ENCODE measurements at regions not wholly inside any gene's neighbourhood (a gene's known extent, or its start where the extent isn't known, plus 50 kb on each side); places are given as distances from the start of the nearest gene placed in this dataset.

- no TSS peak for BruUV-seq (replicated peaks)
- ChIA-PET SMC1A (ENCODE audit: uncharacterized antibody, unreplicated experiment) (no interaction called here), POLR2A (interaction anchor here (0.7 kb wide), 1 partner anchor 203 kb away, joined by 5 read pairs; no protein-coding TSS in a partner anchor), RAD21 (ENCODE audit: unreplicated experiment) (interaction anchor here (0.7 kb wide), 1 partner anchor 13 kb away, joined by 3 read pairs; no protein-coding TSS in a partner anchor), CTCF (no interaction called here)
- ATAC-seq (no peak), FAIRE-seq (no peak), DNase-seq (ENCODE audit: low read depth, low spot score) (no peak)
- no peaks in the 10 kb centered on the region for H3K36me3 ChIP-seq (ENCODE audit: control insufficient read depth in 2 of 2, insufficient read depth in 2 of 2, low read length in 1 of 2)
- no peak overlapping the region for H2AFZ ChIP-seq (ENCODE audit: control insufficient read depth, low read depth, low read length)
- H3K4me1 ChIP-seq (ENCODE audit: control insufficient read depth, insufficient read depth, low read length) = no peaks in the 10 kb centered on the region
- no peak overlapping the region for H3K4me2 ChIP-seq (ENCODE audit: control insufficient read depth, insufficient read depth)
- no peaks in the 10 kb centered on the region; a peak in 1 of 4 replicates for H3K27me3 ChIP-seq (replicated peaks in 1 of 2; ENCODE audit: control insufficient read depth in 2 of 2, insufficient read depth in 2 of 2, low read length in 1 of 2)
- WGBS (ENCODE audit: insufficient coverage, insufficient replicate concordance, low lambda C conversion rate, missing lambda C conversion rate) = 0% methylated on average over 1 of the region's 1 CpG
- no peaks in the 10 kb centered on the region for H3K9me3 ChIP-seq (replicated peaks; ENCODE audit: control insufficient read depth, insufficient read depth, low read length)
- TF ChIP-seq YBX1 (IDR thresholded peaks at IDR 0.05) = no peak
- TF ChIP-seq NR2C2 (IDR thresholded peaks at IDR 0.05; ENCODE audit: borderline replicate concordance, control insufficient read depth, insufficient read length, low read depth) = no peak
- no peak for TF ChIP-seq ATF3 (IDR thresholded peaks at IDR 0.05; ENCODE audit: borderline replicate concordance, extremely low read depth, low read depth, low read length)
- TF ChIP-seq EZH2 (IDR thresholded peaks at IDR 0.05; ENCODE audit: borderline replicate concordance, control insufficient read depth, low read depth, low read length) = no peak
- no peak for TF ChIP-seq NFIC (IDR thresholded peaks at IDR 0.05; ENCODE audit: low read depth, low read length)
- TF ChIP-seq RBBP5 (conservative IDR thresholded peaks at IDR 0.05) = no peak
- TF ChIP-seq MXI1 (IDR thresholded peaks at IDR 0.05; ENCODE audit: low read depth, low read length) = no peak
- no peak for TF ChIP-seq ZBED1 (IDR thresholded peaks at IDR 0.05; ENCODE audit: borderline replicate concordance)
- no peak for TF ChIP-seq NRF1 (conservative IDR thresholded peaks at IDR 0.05; ENCODE audit: low read depth, low read length)
- no peak for TF ChIP-seq RUNX3 (IDR thresholded peaks at IDR 0.05; ENCODE audit: low read length)
- TF ChIP-seq BCL11A (IDR thresholded peaks at IDR 0.05; ENCODE audit: low read depth, low read length) = no peak
- TF ChIP-seq SRF (IDR thresholded peaks at IDR 0.05; ENCODE audit: low read depth in 2 of 2, low read length in 2 of 2) = no peak
- TF ChIP-seq DPF2 (IDR thresholded peaks at IDR 0.05) = no peak
- H3K79me2 ChIP-seq (ENCODE audit: control insufficient read depth, insufficient read depth, low read length) = no peaks in the 10 kb centered on the region
- no peak overlapping the region for H3K9ac ChIP-seq (ENCODE audit: control insufficient read depth, insufficient read depth, low read length)
- intact Hi-C loops (cut with micrococcal nuclease; ENCODE audit: unreplicated experiment) = no loop called here
- H3K27ac ChIP-seq (ENCODE audit: control insufficient read depth, insufficient read depth) = no peak overlapping the region
- in situ Hi-C loops (cut with MboI) = no loop called here
- H3K4me3 ChIP-seq = no peak overlapping the region
- H4K20me1 ChIP-seq (ENCODE audit: control insufficient read depth, insufficient read depth) = no peaks in the 10 kb centered on the region
Measured at GRCh38 chr7:48837266-48837665, 87.1 kb upstream of the CDC14C start.
